Stimulated activated CD8-positive, alpha-beta memory T cell treated with anti-CD3 and anti-CD28 coated beads, Interleukin-15, amount 100 ng/mL, for 1 hour (primary cell): ENCODE measurements at regions not wholly inside any gene's neighbourhood (a gene's known extent, or its start where the extent isn't known, plus 50 kb on each side); places are given as distances from the start of the nearest gene placed in this dataset.
A peak's percentile ranks its signal among the peaks of the same experiment; 100 is the strongest.

Experiments used
- DNase-seq: peaks from one replicate; pipeline ENCODE4 v3.0.0-alpha.2; 2020; ENCODE audit warnings: low read depth

GRCh38 chr7:50209461-50210135, 94.9 kb upstream of the IKZF1 start:
- no peak for DNase-seq

DNA sequence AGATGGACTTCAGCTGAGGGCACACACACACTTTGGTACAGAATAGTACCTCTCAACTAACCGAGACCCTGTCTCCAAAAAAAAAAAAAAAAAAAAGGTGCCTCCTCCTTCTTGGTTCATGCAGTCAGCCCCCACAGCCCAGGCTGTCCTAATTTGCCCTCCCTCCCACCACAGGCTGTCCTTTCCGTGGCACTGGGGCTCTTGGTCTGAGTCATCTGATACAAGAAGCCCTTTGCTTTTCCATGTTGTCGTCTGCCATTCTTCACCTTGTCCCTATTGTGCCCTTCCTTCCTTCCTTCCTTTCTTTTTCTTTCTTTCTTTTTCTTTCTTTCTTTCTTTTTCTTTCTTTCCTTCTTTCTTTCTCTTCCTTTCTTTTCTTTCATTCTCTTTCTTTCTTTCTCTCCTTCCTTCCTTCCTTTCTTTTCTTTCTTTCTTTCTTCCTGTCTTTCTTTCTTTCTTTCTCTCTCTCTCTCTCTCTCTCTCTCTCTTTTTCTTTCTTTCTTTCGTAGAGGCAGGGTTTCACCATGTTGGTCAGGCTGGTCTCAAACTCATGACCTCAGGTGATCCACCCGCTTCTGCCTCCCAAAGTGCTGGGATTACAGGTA, 96.0 kb upstream of the IKZF1 start:
- no peak for DNase-seq

- no peak for DNase-seq
Observed at GRCh38 chr7:50207686-50208255, 96.7 kb upstream of the IKZF1 start.

DNA sequence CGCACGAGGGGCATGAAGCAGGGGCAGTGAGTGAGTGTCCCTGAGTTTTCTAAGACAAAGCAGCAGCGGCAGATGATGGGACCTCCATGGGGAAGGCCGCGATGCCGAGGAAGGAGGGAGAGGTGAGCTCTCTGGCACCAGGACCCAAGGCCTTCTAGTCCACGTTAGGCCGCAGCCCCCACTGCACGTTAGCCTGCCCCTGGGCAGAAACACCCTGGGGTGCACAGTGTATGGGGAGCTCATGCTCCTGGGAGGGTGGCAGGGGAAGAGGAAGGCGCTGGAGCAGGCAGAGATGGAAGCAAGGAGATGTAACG, 97.3 kb upstream of the IKZF1 start:
- no peak for DNase-seq

GRCh38 chr7:50206453-50207250, 97.9 kb upstream of the IKZF1 start:
- DNase-seq: peak; percentile 51

GRCh38 chr7:50205011-50205410, 99.5 kb upstream of the IKZF1 start:
- no peak for DNase-seq

DNA sequence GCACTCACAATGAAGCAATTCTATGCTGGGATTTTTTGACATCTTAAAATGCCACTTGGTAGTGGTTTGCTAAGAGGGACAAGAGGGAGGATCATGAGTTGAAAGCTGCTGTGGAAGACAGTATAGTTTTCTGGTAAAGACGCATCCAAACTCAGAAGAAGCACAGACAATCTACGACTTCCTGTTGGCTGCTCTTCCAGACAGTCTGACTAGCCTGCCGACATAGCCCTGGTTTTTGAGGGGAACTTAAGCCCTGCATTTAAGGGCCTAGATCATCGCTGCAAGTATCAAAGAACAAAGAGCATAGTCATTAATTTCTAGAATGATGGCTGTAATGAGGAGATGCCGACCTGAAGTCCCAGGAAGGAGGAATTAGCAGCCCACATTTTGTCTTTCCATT, 99.9 kb upstream of the IKZF1 start:
- no peak for DNase-seq

GRCh38 chr7:50203521-50203920, 101.0 kb upstream of the IKZF1 start:
- DNase-seq: no peak

DNA sequence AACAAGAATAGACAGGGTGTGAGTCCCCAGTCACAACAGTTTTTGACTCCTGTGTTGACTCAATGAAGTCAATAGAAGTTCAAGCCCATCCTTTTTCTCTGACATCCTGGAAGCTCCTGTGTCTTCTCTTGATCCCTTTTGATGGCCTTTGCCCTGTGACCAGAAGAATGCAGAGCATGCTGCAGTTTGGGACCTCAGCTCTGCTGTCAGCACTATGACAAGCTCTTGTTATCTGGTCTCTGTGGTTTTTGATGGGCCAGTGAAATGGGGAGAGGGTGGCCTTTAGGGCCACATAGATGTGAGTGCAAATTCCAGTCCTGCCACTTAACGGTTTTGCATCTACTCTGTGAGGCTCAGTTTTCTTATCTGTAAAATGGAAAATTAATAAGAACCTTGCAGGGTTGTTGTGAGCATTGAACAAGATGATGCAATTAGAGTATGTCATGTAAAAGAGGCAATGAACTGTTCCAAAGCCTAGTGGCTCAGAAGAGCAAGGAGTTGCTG, 102.4 kb upstream of the IKZF1 start:
- no peak for DNase-seq

- DNase-seq: no peak
Observed at GRCh38 chr7:50199824-50200223, 104.7 kb upstream of the IKZF1 start.

GRCh38 chr7:50197549-50197948, 104.5 kb upstream of the ZPBP start:
- DNase-seq: no peak

- DNase-seq: no peak
Observed at GRCh38 chr7:50196719-50197118, 103.7 kb upstream of the ZPBP start.

DNA sequence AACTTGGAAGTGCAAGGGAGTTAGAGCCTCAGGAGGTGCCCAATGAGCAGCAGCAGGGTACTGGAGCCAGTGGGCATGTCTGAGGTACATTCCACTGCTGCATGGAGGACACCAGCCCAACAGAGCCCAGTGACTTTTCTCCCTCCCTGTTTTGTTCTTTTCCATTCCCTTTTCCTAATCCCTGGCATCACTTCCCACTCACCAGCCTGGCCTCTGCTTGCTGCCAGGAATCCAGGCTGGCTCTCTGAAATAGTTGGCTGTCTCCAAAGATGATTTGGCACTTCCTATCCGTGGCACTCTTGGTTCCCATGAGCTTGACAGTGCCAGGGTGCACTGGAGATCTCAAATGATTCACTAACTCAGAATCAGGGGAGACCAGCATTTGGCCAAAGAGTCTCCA, 97.7 kb upstream of the ZPBP start:
- no peak for DNase-seq

GRCh38 chr7:50189371-50189770, 96.3 kb upstream of the ZPBP start:
- no peak for DNase-seq

DNA sequence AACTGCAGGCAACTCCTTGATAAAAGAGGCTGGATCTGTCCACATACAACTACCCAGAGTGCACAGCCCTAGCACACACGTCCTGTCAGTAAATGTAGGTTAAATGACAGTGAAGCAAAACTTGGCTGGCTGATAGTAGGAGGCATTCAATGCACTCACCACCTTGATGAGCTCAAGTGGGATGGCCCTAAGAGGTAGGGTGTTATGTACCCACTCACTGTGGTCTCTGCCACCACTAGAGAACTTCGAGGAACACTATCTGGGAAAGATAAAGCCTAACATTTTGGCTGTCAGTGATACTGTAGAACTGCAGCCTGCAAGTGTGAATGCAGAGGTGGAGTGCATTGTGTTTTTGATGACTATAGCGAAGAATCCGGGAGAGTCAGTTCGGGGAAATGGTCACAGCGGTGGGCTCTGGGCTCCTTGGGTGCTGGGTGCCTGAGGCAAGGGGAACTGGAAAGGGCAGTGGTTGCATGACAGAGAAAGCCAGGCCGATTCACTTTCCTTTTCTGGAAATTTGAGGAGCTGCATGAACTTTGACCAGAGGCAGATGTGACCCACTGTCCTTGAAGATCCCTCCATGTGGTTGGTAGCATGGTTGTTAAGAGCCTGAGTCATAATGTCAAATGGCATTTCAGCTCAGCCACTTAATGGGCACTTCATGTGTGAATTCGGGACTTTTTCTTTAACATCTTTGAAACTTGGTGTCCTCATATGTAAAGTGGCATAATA, 93.1 kb upstream of the ZPBP start:
- no peak for DNase-seq

GRCh38 chr7:50185208-50185607, 92.2 kb upstream of the ZPBP start:
- no peak for DNase-seq

DNA sequence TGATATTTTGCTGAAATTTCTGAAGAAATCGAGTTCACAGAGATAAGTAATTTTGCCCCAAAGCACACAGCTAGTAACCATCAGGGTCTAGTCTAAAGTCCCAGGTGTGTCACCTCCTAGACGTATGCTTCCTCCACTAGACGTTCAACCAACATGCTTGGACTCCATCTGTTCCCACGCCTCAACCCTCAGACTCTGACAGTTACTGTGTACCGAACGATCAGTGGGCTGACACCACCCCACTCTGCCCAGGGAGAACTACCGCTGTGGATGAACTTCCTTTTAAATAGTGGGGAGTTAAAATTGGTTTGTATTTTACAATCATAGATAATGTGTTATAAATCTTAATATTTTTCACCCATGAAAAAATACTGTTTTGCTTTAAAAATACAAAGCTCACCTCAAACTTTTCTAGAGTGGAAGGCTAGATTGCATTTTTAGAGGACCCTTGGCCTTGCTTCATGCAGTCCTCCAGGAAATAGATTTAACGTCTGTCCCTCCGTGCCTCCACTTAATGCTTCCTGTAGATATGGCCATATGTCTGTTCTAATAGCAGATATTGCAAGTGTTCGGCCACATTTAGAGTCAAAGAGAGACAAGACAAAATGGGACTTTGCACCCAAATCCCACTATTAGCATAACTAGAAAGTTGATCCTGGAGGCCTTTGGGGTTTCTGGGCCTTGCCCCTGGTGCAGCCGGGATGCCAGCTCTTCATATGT, 91.4 kb upstream of the ZPBP start:
- DNase-seq: no peak

DNA sequence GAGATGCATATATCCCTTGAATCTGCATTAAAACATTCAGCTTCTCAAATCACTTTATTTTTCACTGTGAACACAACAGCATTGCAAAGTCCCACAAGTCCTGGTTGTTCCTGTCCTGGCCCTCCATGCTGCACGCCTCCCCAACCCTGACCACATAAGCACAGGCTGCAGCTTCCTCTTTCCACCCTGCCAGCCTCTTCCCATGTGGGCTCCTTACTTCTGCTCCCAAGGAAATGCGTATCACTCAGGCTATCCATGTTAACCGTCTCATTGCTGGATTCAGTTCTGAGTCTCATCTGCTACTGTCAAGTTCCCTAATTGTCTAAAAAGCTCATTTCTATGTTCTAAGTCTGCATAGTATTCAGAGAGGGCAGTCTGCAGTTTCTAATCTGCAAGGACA, 89.7 kb upstream of the ZPBP start:
- no peak for DNase-seq

GRCh38 chr7:50181081-50181480, 88.0 kb upstream of the ZPBP start:
- DNase-seq: no peak

DNA sequence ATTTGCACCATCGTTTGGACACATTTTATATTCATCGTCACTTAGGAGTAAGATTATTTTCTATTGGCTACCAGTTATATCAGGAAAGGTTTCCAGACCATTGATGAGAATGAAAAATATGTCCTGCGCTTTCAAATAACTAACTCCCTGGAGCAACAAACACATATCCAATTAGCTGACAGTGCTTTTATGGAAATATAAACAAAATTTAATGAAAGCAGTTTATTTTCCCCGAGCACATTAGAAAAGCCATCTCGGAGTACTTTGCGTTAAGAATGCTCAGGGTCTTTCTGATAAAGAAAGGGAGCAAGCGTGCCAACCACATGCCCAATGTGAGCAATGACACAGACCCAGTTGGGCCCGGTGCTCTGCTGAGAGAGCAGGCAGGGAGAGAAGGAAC, 85.1 kb upstream of the ZPBP start:
- no peak for DNase-seq

GRCh38 chr7:50174948-50175347, 81.9 kb upstream of the ZPBP start:
- no peak for DNase-seq
